DND-41 (cell line): ENCODE measurements at regions not wholly inside any gene's neighbourhood (a gene's known extent, or its start where the extent isn't known, plus 50 kb on each side); places are given as distances from the start of the nearest gene placed in this dataset.

Experiments used
- EZH2 ChIP-seq: IDR thresholded peaks from 3 replicates; pipeline ENCODE4 v1.6.1; 2012; ENCODE audit warnings: borderline replicate concordance, low read depth, mild to moderate bottlenecking, moderate library complexity, low read length, inconsistent platforms; ENCODE audit not compliant: severe bottlenecking
- TF ChIP-seq, protein P1 (sequence below): IDR thresholded peaks from 2 replicates; pipeline ENCODE4 v1.5.1; 2012; ENCODE audit warnings: borderline replicate concordance, low read length, moderate library complexity, mild to moderate bottlenecking; ENCODE audit not compliant: poor library complexity, severe bottlenecking; ENCODE audit errors: extremely low read depth

GRCh38 chr13:95455782-95456181, 96.7 kb upstream of the CLDN10 start:
- TF ChIP-seq, protein P1, sequence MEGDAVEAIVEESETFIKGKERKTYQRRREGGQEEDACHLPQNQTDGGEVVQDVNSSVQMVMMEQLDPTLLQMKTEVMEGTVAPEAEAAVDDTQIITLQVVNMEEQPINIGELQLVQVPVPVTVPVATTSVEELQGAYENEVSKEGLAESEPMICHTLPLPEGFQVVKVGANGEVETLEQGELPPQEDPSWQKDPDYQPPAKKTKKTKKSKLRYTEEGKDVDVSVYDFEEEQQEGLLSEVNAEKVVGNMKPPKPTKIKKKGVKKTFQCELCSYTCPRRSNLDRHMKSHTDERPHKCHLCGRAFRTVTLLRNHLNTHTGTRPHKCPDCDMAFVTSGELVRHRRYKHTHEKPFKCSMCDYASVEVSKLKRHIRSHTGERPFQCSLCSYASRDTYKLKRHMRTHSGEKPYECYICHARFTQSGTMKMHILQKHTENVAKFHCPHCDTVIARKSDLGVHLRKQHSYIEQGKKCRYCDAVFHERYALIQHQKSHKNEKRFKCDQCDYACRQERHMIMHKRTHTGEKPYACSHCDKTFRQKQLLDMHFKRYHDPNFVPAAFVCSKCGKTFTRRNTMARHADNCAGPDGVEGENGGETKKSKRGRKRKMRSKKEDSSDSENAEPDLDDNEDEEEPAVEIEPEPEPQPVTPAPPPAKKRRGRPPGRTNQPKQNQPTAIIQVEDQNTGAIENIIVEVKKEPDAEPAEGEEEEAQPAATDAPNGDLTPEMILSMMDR = no peak
- TF ChIP-seq EZH2 = no peak
